Tibial nerve (tissue), 4 donors: ENCODE measurements at regions not wholly inside any gene's neighbourhood (a gene's known extent, or its start where the extent isn't known, plus 50 kb on each side); places are given as distances from the start of the nearest gene placed in this dataset.

ENCODE experiments used
- DNase-seq, 2 donors: peaks; one replicate each; pipeline ENCODE4 v3.0.0-alpha.2; 2019; ENCODE audit warnings: low spot score in 2 of 2
- H3K27ac ChIP-seq, 4 donors: fragments of 200-600 bp; sonication (generic) in 3 of 4; one replicate each; pipeline ENCODE4 v1.5.1; 2017 to 2019; ENCODE audit warnings: mild to moderate bottlenecking in 1 of 4
- H3K27me3 ChIP-seq, 2 donors: fragments of 200-600 bp; sonication (generic) in 1 of 2; one replicate each; pipeline versions ENCODE4 v1.5.1 to v1.6.0; 2017 to 2019
- H3K36me3 ChIP-seq, 3 donors: fragments of 200-600 bp; sonication (generic); one replicate each; pipeline ENCODE4 v1.5.1; 2018 to 2019
- H3K4me1 ChIP-seq, 4 donors: fragments of 200-600 bp; sonication (generic) in 3 of 4; one replicate each; pipeline ENCODE4 v1.5.1; 2017 to 2019
- H3K4me3 ChIP-seq, 4 donors: fragments of 200-600 bp; sonication (generic) in 3 of 4; one replicate each; pipeline ENCODE4 v1.5.1; 2017 to 2019; ENCODE audit warnings: mild to moderate bottlenecking in 1 of 4, moderate library complexity in 1 of 4
- H3K9me3 ChIP-seq, 4 donors: fragments of 200-600 bp; sonication (generic) in 3 of 4; one replicate each; pipeline ENCODE4 v1.5.1; 2017 to 2019
- CTCF ChIP-seq, 5 experiments: fragments of 200-600 bp in 3 of 5; fragments of 450-650 bp in 2 of 5; sonication (generic) in 3 of 5; IDR thresholded peaks; one replicate each; pipeline ENCODE4 v1.5.1; 2016 to 2019; ENCODE audit warnings: antibody characterized with exemption in 5 of 5, mild to moderate bottlenecking in 3 of 5, moderate library complexity in 2 of 5
- EP300 ChIP-seq, 2 donors: sonication (generic); formaldehyde crosslinking; IDR thresholded peaks; one replicate each; pipeline ENCODE4 v1.6.1; 2017; ENCODE audit warnings: antibody characterized with exemption in 2 of 2, mild to moderate bottlenecking in 1 of 2
- POLR2A ChIP-seq, 2 donors: fragments of 450-650 bp; IDR thresholded peaks; one replicate each; pipeline ENCODE4 v1.6.1; 2017; ENCODE audit warnings: antibody characterized with exemption in 2 of 2, mild to moderate bottlenecking in 2 of 2, moderate library complexity in 2 of 2
- WGBS, 2 donors: methylation state at CpG; one replicate each; pipeline ENCODE4 v1.1.5; 2018; 5-methylcytosine and 5-hydroxymethylcytosine counted together

- H3K4me1 ChIP-seq = no peaks in the 10 kb centered on the region
- WGBS, 2 donors = 92 to 95% methylated on average over 2 of the region's 2 CpGs
- TF ChIP-seq POLR2A (IDR thresholded peaks at IDR 0.05) (no peak), EP300 (IDR thresholded peaks at IDR 0.05) (no peak), CTCF (IDR thresholded peaks at IDR 0.05) (no peak)
- H3K9me3 ChIP-seq = peaks cover 0 to 2% (median 0%) of the 10 kb centered on the region in 4 donors
- H3K36me3 ChIP-seq = no peaks in the 10 kb centered on the region
- DNase-seq = no peak
- no peak overlapping the region for H3K4me3 ChIP-seq
- H3K27ac ChIP-seq = no peak overlapping the region
- H3K27me3 ChIP-seq = no peaks in the 10 kb centered on the region
Measured at GRCh38 chr16:65827231-65827630, 539.3 kb upstream of the CDH5 start.

GRCh38 chr16:65825191-65825856 lies 541.2 kb upstream of the CDH5 start:
- no peak overlapping the region for H3K4me3 ChIP-seq
- no peaks in the 10 kb centered on the region for H3K4me1 ChIP-seq
- H3K27ac ChIP-seq = no peak overlapping the region
- TF ChIP-seq CTCF (IDR thresholded peaks at IDR 0.05) (no peak), EP300 (IDR thresholded peaks at IDR 0.05) (no peak), POLR2A (IDR thresholded peaks at IDR 0.05) (no peak)
- H3K9me3 ChIP-seq = peaks cover 0 to 3% (median 0%) of the 10 kb centered on the region in 4 donors
- no peaks in the 10 kb centered on the region for H3K27me3 ChIP-seq
- 74 to 76% methylated on average over 8 of the region's 8 CpGs for WGBS, 2 donors
- no peak for DNase-seq
- no peaks in the 10 kb centered on the region for H3K36me3 ChIP-seq

GRCh38 chr16:65822148-65822547 lies 544.3 kb upstream of the CDH5 start:
- Histone ChIP-seq H3K9me3 (peaks cover 0 to 3% (median 0%) of the 10 kb centered on the region in 4 donors), H3K36me3 (no peaks in the 10 kb centered on the region), H3K4me3 (no peak overlapping the region), H3K27ac (no peak overlapping the region), H3K27me3 (no peaks in the 10 kb centered on the region), H3K4me1 (no peaks in the 10 kb centered on the region)
- TF ChIP-seq CTCF (IDR thresholded peaks at IDR 0.05) (no peak), POLR2A (IDR thresholded peaks at IDR 0.05) (no peak), EP300 (IDR thresholded peaks at IDR 0.05) (no peak)
- no peak for DNase-seq
- WGBS, 2 donors = 86 to 91% methylated on average over 2 of the region's 2 CpGs

GRCh38 chr16:65819136-65819898 lies 547.2 kb upstream of the CDH5 start:
- no peak overlapping the region for H3K4me3 ChIP-seq
- no peak overlapping the region for H3K27ac ChIP-seq
- no peaks in the 10 kb centered on the region for H3K27me3 ChIP-seq
- DNase-seq = no peak
- H3K9me3 ChIP-seq = peaks cover 0 to 3% (median 0%) of the 10 kb centered on the region in 4 donors
- 59 to 62% methylated on average over 4 of the region's 4 CpGs for WGBS, 2 donors
- H3K4me1 ChIP-seq = no peaks in the 10 kb centered on the region
- no peak for TF ChIP-seq CTCF (IDR thresholded peaks at IDR 0.05)
- TF ChIP-seq POLR2A (IDR thresholded peaks at IDR 0.05) = no peak
- no peak for TF ChIP-seq EP300 (IDR thresholded peaks at IDR 0.05)
- H3K36me3 ChIP-seq = no peaks in the 10 kb centered on the region

- Histone ChIP-seq H3K4me1 (no peaks in the 10 kb centered on the region), H3K4me3 (no peak overlapping the region), H3K27ac (no peak overlapping the region), H3K27me3 (no peaks in the 10 kb centered on the region), H3K36me3 (no peaks in the 10 kb centered on the region), H3K9me3 (peaks cover 0 to 3% (median 0%) of the 10 kb centered on the region in 4 donors)
- no peak for TF ChIP-seq EP300 (IDR thresholded peaks at IDR 0.05)
- TF ChIP-seq CTCF (IDR thresholded peaks at IDR 0.05) = no peak
- TF ChIP-seq POLR2A (IDR thresholded peaks at IDR 0.05) = no peak
- 93 to 96% methylated on average over 2 of the region's 2 CpGs for WGBS, 2 donors
- DNase-seq = no peak
Measured at GRCh38 chr16:65817799-65818198, 548.7 kb upstream of the CDH5 start.
